DMS 273 (cell line): ENCODE measurements at regions not wholly inside any gene's neighbourhood (a gene's known extent, or its start where the extent isn't known, plus 50 kb on each side); places are given as distances from the start of the nearest gene placed in this dataset.

Experiments
- DNase-seq: peaks from one replicate; lab custom pipeline; 2025; ENCODE audit not compliant: unreplicated experiment; lab: John Stamatoyannopoulos, UW

DNA sequence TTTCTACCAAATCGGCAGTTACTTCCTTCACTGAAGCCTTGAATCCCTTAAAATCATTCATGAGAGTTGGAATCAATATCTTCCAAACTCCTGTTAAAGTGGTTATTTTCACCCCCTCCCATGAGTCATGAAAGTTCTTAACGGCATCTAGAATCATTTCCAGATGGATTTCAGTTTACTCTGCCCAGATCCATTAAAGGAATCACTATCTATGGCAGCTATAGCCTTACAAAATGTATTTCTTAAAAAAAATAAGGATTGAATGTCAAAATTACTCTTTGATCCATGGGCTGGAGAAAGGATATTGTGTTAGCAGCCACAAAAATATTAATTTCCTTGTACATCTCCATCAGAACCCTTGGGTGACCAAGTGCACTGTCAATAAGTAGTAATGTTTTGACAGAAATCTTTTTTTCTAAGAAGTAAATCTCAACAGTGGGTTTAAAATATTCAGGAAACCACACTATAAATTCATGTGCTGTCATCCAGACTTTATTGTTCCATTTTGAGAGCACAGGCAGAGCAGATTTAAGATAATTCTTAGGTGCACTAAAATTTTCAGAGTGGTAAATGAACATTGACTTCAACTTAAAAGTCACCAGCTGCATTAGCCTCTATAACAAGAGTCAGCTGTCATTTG is 767.7 kb downstream of the DTWD2 start:
- DNase-seq, result no peak

DNA sequence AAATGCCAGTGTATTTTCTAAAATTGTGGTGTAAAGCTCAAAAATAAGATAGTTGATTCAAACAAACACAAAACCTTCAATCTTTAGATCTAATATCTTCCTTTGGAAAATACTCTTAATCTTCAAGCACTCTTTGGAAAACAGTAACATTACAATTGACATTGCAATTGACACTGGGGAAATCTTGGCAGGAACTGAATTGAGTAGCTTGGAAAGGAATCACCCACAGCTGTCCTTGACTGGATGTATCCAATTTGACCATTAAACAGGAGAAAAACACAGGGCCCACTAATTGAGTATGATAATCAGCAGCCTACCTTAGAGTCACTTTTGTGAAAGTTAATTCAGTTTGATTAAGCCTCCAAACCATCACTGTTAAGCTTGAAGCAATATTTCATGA is 776.7 kb downstream of the DTWD2 start:
- DNase-seq, result no peak

GRCh38 chr5:118208031-118208453 is 780.3 kb downstream of the DTWD2 start:
- DNase-seq, result no peak

DNA sequence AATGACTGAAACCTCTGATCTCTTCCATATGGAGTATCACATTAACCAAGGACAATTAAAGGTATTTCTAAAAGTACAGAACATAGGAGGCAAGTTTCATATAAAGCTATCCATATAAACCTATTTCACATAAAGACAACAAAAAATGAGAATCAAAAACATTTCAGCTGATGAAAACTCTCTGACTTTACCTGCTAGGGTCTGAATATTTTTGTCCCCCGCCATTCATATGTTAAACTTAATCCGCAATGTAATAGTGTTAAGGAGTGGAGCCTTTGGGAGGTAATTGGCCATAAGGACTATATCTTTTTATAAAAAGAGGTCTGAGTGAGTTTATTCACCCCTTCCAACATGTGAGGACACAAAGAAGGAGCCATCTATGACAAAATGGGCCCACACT is 788.5 kb downstream of the DTWD2 start:
- DNase-seq, result no peak

DNA sequence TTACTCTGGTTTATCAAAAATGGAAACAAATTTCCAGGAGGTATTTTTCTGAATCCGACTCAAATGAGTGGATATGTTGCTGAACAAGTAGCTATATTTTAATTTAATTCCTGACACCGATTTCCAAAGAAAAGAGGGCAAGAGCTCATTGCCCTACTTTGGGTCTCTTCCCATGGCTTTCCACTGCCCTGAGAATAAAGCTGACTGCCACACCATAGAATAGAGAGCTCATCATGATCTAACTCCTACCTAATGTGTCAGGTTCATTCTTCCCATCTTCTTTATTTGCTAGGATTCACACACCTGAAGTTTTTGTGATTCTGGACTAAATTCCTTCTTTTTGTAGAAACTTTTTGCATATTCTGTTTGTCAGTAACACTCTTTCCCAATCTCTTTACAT is 792.1 kb downstream of the DTWD2 start:
- no peak for DNase-seq

DNA sequence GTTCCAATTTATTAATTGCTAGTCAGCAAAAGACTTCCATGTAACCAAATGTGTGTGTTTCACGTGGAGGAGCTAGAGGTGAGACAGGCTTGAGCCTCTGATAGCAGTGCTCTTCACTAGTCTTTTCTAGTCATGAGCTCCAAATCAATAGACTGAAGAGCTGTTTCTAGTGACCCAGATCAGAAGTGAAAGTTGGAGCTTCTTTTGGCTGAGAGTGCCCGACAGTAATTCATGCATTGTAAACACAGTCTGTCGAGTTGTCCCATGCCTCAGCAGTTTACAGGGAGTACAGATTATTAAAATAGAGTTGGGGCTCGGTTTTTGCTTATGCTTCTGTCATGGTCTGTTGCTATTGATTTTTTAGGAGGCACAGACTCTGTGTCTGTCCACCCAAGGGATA is 793.1 kb downstream of the DTWD2 start:
- DNase-seq, result peak; percentile 47

GRCh38 chr5:118193194-118193905 is 795.0 kb downstream of the DTWD2 start:
- no peak for DNase-seq

DNA sequence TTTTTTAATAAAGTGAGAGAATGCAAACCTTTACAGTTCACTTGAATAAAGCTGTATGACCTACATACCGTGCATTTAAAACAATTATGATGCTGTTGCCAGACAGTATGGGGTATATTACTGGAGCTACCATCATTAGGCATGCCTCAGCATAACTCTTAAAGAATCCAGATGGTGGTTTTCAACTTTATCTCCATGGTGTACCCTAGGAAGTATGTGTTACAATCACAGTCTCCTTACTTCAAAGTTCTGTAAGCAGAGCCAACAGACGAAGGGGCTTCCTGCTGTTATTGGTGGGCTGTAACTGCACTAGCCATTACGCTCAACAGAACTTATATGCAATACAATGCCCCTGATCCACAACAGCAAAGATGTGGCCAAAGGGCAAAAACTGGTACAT is 803.3 kb downstream of the DTWD2 start:
- peak; percentile 25 for DNase-seq

GRCh38 chr5:118176146-118176545 is 812.2 kb downstream of the DTWD2 start:
- DNase-seq, result no peak

GRCh38 chr5:118174671-118175070 is 813.7 kb downstream of the DTWD2 start:
- no peak for DNase-seq

GRCh38 chr5:118173340-118173739 is 815.0 kb downstream of the DTWD2 start:
- DNase-seq, result no peak

DNA sequence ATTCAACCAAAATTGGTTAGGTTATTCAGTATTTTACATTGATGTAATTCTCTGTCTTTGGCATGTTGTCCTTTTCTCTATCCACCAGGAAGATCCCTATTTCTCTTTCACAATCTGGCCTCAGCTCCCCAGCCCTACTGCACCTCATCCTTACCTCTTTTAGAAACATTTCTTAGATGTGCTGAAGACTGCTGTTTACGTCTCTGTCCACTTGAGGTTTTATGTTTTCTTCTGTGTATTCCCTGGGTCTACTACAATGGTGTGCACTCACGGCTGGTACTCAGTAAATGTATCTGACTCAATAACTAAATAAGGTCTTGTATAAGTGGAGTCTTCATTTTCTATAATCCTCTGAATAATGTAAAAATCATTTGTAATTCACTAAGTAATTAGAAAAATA is 822.7 kb downstream of the DTWD2 start:
- DNase-seq, result no peak

DNA sequence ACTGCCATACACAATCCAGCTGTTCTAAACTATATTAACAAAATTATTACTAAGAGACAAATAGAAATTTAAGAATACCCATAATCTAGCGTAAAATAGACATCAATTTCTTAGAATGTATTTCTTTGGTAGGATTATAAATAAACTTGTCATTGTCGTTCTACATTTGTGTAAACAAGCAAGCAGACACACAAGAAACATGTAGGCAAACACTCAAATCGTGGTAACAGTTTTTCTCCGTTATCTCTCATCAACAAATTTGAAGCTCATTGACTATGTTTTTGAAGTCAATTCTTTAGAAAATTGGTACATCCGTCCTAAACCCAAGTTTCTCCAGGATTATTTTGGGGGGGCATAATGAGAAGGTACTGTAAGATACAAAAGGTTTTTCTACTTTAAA is 832.2 kb downstream of the DTWD2 start:
- no peak for DNase-seq

GRCh38 chr5:118146824-118147223 is 841.5 kb downstream of the DTWD2 start:
- no peak for DNase-seq

GRCh38 chr5:118144540-118144939 is 843.8 kb downstream of the DTWD2 start:
- DNase-seq, result peak; percentile 11

DNA sequence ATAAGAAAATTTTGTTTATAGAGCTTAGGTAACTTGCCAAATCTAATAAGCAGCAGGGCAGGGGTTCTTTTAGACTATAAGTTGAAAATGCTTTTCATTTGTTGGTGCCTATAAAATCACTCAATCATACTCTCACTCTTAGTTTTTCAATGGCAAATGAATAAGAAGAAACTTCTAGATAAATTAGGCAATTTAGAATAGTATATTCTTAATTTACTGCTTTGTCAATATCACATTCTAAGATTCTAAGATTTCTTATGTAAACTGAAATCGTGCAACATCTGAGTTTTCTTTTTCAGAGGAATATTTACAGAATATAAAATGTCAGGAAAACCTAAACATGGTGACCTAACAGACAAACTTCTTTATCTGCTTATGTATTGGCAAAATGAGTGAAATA is 849.0 kb downstream of the DTWD2 start:
- DNase-seq, result no peak

DNA sequence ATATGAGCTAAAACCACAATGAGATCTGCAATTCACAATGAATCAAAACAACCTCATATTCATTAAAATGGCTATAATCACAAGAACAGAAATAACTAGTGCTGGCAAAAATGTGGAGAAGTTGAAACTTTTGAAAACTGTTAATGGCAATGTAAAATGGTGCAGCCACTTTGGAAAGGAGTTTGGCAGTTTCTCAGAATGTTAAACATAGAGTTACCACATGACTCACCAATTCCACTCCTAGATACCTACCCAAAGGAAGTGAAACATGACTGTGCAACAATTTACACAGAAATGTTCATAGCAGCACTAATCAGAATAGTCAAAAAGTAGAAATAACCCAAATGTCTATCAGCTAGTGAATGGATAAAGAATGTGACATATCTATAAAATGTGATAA is 862.2 kb downstream of the DTWD2 start:
- DNase-seq, result no peak

GRCh38 chr5:118125687-118126086 is 862.7 kb downstream of the DTWD2 start:
- no peak for DNase-seq

GRCh38 chr5:118121258-118121657 is 867.1 kb downstream of the DTWD2 start:
- no peak for DNase-seq

DNA sequence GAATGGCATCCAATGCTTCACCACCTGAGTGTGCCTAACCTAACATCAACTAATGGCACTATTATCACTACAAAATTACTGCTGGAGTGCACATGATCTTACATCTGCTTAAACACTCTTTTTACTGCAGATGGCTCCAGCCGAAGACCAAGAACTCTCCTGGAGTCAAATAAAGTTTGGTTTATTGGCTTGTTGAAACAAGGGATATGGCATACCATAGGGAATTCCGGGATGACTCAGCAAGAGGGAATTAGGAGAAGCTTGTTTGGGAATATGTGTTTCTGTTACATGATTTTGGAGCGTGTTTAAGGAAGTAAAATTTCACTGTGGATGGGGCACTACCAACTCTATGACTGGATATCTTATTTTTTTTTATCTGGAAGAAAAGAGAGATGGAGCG is 872.6 kb downstream of the DTWD2 start:
- DNase-seq, result no peak

DNA sequence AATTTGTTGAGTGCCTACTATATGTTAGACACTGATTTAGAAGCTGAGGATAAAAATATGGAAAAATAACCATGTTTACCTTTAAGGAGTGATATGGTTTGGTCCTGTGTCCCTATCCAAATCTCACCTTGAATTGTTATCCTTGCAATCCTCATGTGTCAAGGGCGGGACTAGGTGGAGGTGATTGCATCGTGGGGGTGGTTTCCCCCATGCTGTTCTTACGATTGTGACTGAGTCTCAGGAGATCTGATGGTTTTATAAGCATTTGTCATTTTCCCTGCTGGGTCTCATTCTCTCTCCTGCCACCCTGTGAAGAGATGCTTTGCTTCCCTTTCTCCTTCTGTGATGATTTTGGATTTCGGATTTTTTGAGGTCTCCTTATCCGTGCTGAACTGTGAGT is 876.4 kb downstream of the DTWD2 start:
- no peak for DNase-seq

GRCh38 chr5:118107246-118107645 is 881.1 kb downstream of the DTWD2 start:
- peak; percentile 49 for DNase-seq

- no peak for DNase-seq
Observed at GRCh38 chr5:118098716-118099115, 889.6 kb downstream of the DTWD2 start.
